ENCODE measurements at regions not wholly inside any gene's neighbourhood (a gene's known extent, or its start where the extent isn't known, plus 50 kb on each side); places are given as distances from the start of the nearest gene placed in this dataset.

- TF ChIP-seq CTCF (IDR thresholded peaks at IDR 0.05; ENCODE audit: low read length) (no peak), EZH2 (IDR thresholded peaks at IDR 0.05; ENCODE audit: borderline replicate concordance, low read length) (no peak)
Measured at GRCh38 chr6:99111590-99111989, 163.8 kb upstream of the FBXL4 start.

All from OCI-LY1 (cell line).